Transverse colon (tissue), 4 donors: ENCODE measurements at regions not wholly inside any gene's neighbourhood (a gene's known extent, or its start where the extent isn't known, plus 50 kb on each side); places are given as distances from the start of the nearest gene placed in this dataset.

Experiments
- DNase-seq: peaks from one replicate; pipeline ENCODE4 v3.0.0-alpha.2; 2019
- H3K27ac ChIP-seq, 4 donors: fragments of 200-600 bp; sonication (generic); 2 replicates each; pipeline ENCODE4 v1.5.1; 2016 to 2018; ENCODE audit warnings: inconsistent platforms in 4 of 4
- H3K27me3 ChIP-seq: fragments of 200-600 bp; sonication (generic); 2 replicates; pipeline ENCODE4 v1.5.1; 2017; ENCODE audit warnings: inconsistent platforms
- H3K36me3 ChIP-seq, 4 donors: fragments of 200-600 bp; sonication (generic); 2 replicates each; pipeline ENCODE4 v1.5.1; 2017 to 2019; ENCODE audit warnings: inconsistent platforms in 4 of 4
- H3K4me1 ChIP-seq, 4 donors: fragments of 200-600 bp; sonication (generic); 2 replicates each; pipeline ENCODE4 v1.5.1; 2017 to 2020; ENCODE audit warnings: inconsistent platforms in 4 of 4
- H3K4me3 ChIP-seq, 4 donors: fragments of 200-600 bp; sonication (generic); 1 replicate in 1 of 4; 2 replicates in 3 of 4; pipeline versions ENCODE4 v1.5.1 to v1.6.1; 2017 to 2019; ENCODE audit warnings: inconsistent platforms in 4 of 4
- H3K9me3 ChIP-seq, 2 donors: fragments of 200-600 bp; sonication (generic); 2 replicates each; pipeline ENCODE4 v1.5.1; 2017 to 2019; ENCODE audit warnings: inconsistent platforms in 2 of 2
- CTCF ChIP-seq, 5 experiments: fragments of 200-600 bp in 3 of 5; fragments of 450-650 bp in 2 of 5; sonication (generic) in 3 of 5; IDR thresholded peaks; 1 replicate in 2 of 5; 2 replicates in 3 of 5; pipeline ENCODE4 v1.5.1; 2016 to 2017; ENCODE audit warnings: antibody characterized with exemption in 5 of 5, inconsistent platforms in 3 of 5, mild to moderate bottlenecking in 2 of 5, moderate library complexity in 1 of 5
- EP300 ChIP-seq: sonication (generic); formaldehyde crosslinking; IDR thresholded peaks from one replicate; pipeline ENCODE4 v1.6.1; 2017; ENCODE audit warnings: antibody characterized with exemption, low read depth
- POLR2A ChIP-seq: fragments of 450-650 bp; IDR thresholded peaks from one replicate; pipeline ENCODE4 v1.6.1; 2016; ENCODE audit warnings: antibody characterized with exemption, mild to moderate bottlenecking, moderate library complexity
- POLR2AphosphoS5 ChIP-seq, 3 donors: sonication (generic); formaldehyde crosslinking; IDR thresholded peaks; one replicate each; pipeline ENCODE4 v1.6.1; 2016; ENCODE audit warnings: antibody characterized with exemption in 3 of 3
- WGBS, 2 donors: methylation state at CpG; one replicate each; pipeline ENCODE4 v1.1.5; 2018; ENCODE audit warnings: low coverage in 1 of 2; 5-methylcytosine and 5-hydroxymethylcytosine counted together
- in situ Hi-C, 4 donors: fragments of 200-750 bp; cut with MboI; loops; one replicate each; pipeline versions ENCODE4 v1.15.0 to v1.15.1; 2017; ENCODE audit warnings: low sequenced_read_pairs in 3 of 4, low pct_ligation_motif_present in 1 of 4, low pct_unique_long_range_greater_than_20kb in 1 of 4
- intact Hi-C: fragments of 100-400 bp; cut with DNase I; formaldehyde crosslinking; loops from one replicate; pipeline ENCODE4 v1.15.1; 2023; ENCODE audit warnings: low total_unique reads

GRCh38 chr2:67318993-67319481 lies 78.1 kb upstream of the ETAA1 start:
- 87 to 95% methylated on average over 5 to 6 of the region's 6 CpGs for WGBS, 2 donors
- Histone ChIP-seq H3K9me3 (no peaks in the 10 kb centered on the region), H3K27ac (no peak overlapping the region), H3K27me3 (no peaks in the 10 kb centered on the region), H3K4me1 (peaks cover 0 to 30% (median 1%) of the 10 kb centered on the region in 4 donors), H3K4me3 (no peak overlapping the region), H3K36me3 (no peaks in the 10 kb centered on the region)
- TF ChIP-seq POLR2A, result no peak
- no peak for TF ChIP-seq EP300
- TF ChIP-seq CTCF (IDR thresholded peaks at IDR 0.05), result no peak
- no peak for TF ChIP-seq POLR2AphosphoS5 (IDR thresholded peaks at IDR 0.05)
- DNase-seq, result no peak
- intact Hi-C loops (no loop called here), in situ Hi-C loops (no loop called here)

- H3K36me3 ChIP-seq, result no peaks in the 10 kb centered on the region
- peaks cover 0 to 30% (median 1%) of the 10 kb centered on the region in 4 donors for H3K4me1 ChIP-seq
- intact Hi-C loops (no loop called here), in situ Hi-C loops (no loop called here)
- no peak for TF ChIP-seq EP300
- no peaks in the 10 kb centered on the region for H3K9me3 ChIP-seq
- H3K4me3 ChIP-seq, result no peak overlapping the region
- WGBS, 2 donors, result 68 to 71% methylated on average over 3 of the region's 3 CpGs
- no peaks in the 10 kb centered on the region for H3K27me3 ChIP-seq
- no peak for DNase-seq
- H3K27ac ChIP-seq, result peak overlapping the region; percentile 15 to 54 (median 23)
Observed at GRCh38 chr2:67320861-67321587, 76.1 kb upstream of the ETAA1 start.

- intact Hi-C loops, result no loop called here
- H3K27ac ChIP-seq, result peak overlapping the region; percentile 15 to 54 (median 23)
- no peak overlapping the region for H3K4me3 ChIP-seq
- in situ Hi-C loops, result no loop called here
- H3K36me3 ChIP-seq, result no peaks in the 10 kb centered on the region
- H3K4me1 ChIP-seq, result peaks cover 0 to 30% (median 1%) of the 10 kb centered on the region in 4 donors
- H3K27me3 ChIP-seq, result no peaks in the 10 kb centered on the region
- no peaks in the 10 kb centered on the region for H3K9me3 ChIP-seq
- 81 to 91% methylated on average over 3 of the region's 3 CpGs for WGBS, 2 donors
- no peak for DNase-seq
- TF ChIP-seq POLR2A (no peak), EP300 (no peak), CTCF (IDR thresholded peaks at IDR 0.05) (no peak), POLR2AphosphoS5 (IDR thresholded peaks at IDR 0.05) (no peak)
Observed at GRCh38 chr2:67321588-67321903, 75.6 kb upstream of the ETAA1 start.

- in situ Hi-C loops, result no loop called here
- intact Hi-C loops, result no loop called here
- peak overlapping the region; percentile 25 to 54 (median 35) for H3K27ac ChIP-seq
- H3K36me3 ChIP-seq, result no peaks in the 10 kb centered on the region
- 54 to 55% methylated on average over 3 of the region's 3 CpGs for WGBS, 2 donors
- H3K4me3 ChIP-seq, result no peak overlapping the region
- peaks cover 0 to 23% (median 1%) of the 10 kb centered on the region in 4 donors for H3K4me1 ChIP-seq
- TF ChIP-seq EP300 (no peak), CTCF (IDR thresholded peaks at IDR 0.05) (peak; percentile 16 to 32 (median 25))
- H3K27me3 ChIP-seq, result no peaks in the 10 kb centered on the region
- DNase-seq, result peak; percentile 14
- H3K9me3 ChIP-seq, result no peaks in the 10 kb centered on the region
Observed at GRCh38 chr2:67322353-67323001, 74.7 kb upstream of the ETAA1 start.
